ENCODE measurements at regions not wholly inside any gene's neighbourhood (a gene's known extent, or its start where the extent isn't known, plus 50 kb on each side); places are given as distances from the start of the nearest gene placed in this dataset.

DNA sequence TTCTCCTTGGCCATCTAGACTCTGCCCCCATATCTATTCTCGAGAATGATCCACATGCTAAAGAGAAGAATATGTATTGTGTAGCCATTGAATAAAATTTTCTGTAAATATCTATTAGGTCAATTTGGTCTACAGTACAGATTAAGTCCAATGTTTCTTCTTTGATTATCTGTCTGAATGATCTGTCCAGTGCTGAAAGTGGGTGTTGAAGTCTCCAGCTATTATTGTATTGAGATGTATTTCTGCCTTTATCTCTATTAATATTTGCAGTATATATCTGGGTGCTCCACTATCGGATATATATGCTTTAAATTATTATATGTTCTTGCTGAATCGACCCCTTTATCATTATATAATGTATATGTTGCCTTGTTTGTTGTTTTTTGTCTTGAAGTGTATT lies 384.9 kb upstream of the ROBO1 start:
- TF ChIP-seq, protein P1, sequence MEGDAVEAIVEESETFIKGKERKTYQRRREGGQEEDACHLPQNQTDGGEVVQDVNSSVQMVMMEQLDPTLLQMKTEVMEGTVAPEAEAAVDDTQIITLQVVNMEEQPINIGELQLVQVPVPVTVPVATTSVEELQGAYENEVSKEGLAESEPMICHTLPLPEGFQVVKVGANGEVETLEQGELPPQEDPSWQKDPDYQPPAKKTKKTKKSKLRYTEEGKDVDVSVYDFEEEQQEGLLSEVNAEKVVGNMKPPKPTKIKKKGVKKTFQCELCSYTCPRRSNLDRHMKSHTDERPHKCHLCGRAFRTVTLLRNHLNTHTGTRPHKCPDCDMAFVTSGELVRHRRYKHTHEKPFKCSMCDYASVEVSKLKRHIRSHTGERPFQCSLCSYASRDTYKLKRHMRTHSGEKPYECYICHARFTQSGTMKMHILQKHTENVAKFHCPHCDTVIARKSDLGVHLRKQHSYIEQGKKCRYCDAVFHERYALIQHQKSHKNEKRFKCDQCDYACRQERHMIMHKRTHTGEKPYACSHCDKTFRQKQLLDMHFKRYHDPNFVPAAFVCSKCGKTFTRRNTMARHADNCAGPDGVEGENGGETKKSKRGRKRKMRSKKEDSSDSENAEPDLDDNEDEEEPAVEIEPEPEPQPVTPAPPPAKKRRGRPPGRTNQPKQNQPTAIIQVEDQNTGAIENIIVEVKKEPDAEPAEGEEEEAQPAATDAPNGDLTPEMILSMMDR (IDR thresholded peaks at IDR 0.05; ENCODE audit: low read depth, low read length, missing control alignments) = no peak
- no peak for DNase-seq (ENCODE audit: extremely low read depth, low read depth)

DNA sequence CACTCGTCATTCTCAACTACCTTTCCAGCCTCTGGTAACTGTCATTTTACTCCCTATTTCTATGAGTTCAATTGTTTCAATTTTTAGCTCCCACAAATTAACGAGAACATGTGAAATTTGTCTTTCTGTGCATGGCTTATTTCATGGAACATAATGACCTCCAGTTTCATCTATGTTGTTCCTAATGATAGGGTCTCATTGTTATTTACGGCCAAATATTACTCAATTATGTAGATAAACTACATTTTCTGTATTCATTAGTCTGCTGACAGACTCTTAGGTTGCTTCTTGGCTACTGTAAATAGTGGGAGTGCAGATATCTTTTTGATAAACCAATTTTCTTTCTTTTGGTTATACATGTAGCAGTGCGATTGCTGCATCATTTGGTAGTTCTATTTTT lies 374.9 kb upstream of the ROBO1 start:
- DNase-seq (ENCODE audit: extremely low read depth, low read depth) = no peak
- TF ChIP-seq, protein P1 (IDR thresholded peaks at IDR 0.05; ENCODE audit: low read depth, low read length, missing control alignments) = no peak
- H3K4me3 ChIP-seq (replicated peaks; ENCODE audit: low read depth, low read length) = no peak overlapping the region

More for the DNA sequence above, 384.9 kb upstream of the ROBO1 start:
- no peak overlapping the region for H3K4me3 ChIP-seq (replicated peaks; ENCODE audit: low read depth, low read length)

DNA sequence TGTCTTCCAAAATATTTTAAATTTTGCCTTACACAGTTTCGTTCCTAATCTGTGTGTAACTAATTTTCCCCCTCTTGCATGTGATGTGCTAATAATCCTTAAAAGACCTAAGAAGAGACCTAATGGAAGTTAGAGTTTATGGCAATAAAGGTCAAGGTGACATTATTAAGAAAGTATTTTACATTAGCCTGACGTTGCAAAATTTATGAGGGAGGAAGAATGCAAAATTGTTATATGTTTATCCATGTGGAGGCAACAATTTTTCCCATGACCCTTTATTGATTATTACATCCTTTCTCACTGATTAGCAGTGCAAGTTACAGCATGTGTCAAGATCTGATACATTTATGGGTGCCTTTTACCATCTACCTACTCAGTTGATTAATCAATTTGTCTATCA lies 373.8 kb upstream of the ROBO1 start:
- DNase-seq (ENCODE audit: extremely low read depth, low read depth) = no peak
- TF ChIP-seq, protein P1 (IDR thresholded peaks at IDR 0.05; ENCODE audit: low read depth, low read length, missing control alignments) = no peak
- H3K4me3 ChIP-seq (replicated peaks; ENCODE audit: low read depth, low read length) = no peak overlapping the region

DNA sequence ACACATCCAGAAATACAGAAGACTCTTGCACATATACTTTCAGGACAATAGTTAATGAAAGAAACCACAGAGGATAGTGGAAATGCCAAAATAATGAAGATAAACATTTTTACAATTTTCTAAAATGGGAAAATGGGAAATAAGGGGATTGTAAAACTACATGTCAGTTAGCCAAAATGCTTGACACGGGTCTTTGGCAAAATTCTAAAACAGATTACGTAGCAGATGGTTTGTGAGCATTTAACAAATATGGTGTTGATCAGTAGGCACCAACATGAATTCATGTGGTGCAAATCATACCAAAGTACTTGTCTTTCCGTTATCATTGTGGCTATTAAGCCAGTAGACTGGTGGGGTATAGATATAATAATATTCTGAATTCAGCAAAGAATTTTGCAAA lies 348.5 kb upstream of the ROBO1 start:
- DNase-seq (ENCODE audit: extremely low read depth, low read depth) = no peak
- TF ChIP-seq, protein P1 (IDR thresholded peaks at IDR 0.05; ENCODE audit: low read depth, low read length, missing control alignments) = no peak
- H3K4me3 ChIP-seq (replicated peaks; ENCODE audit: low read depth, low read length) = no peak overlapping the region

DNA sequence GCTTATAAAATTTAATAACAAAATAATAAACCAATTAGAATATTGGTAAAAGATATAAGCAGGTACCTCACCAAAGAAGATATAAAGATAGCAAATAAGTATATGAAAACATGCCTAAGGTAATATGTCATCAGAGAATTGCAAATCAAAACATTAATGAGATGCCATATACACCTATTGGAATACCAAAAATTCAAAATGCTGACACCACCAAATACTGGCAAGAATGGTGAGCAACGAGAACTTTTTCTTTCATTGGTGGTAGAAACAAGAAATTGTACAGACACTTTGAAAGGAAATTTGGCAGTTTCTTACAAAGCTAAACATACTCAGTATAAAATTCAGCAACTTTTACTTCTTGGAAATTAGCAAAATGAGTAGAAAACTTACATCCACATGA lies 346.9 kb upstream of the ROBO1 start:
- H3K4me3 ChIP-seq (replicated peaks; ENCODE audit: low read depth, low read length) = no peak overlapping the region
- no peak for DNase-seq (ENCODE audit: extremely low read depth, low read depth)
- TF ChIP-seq, protein P1 (IDR thresholded peaks at IDR 0.05; ENCODE audit: low read depth, low read length, missing control alignments) = no peak

DNA sequence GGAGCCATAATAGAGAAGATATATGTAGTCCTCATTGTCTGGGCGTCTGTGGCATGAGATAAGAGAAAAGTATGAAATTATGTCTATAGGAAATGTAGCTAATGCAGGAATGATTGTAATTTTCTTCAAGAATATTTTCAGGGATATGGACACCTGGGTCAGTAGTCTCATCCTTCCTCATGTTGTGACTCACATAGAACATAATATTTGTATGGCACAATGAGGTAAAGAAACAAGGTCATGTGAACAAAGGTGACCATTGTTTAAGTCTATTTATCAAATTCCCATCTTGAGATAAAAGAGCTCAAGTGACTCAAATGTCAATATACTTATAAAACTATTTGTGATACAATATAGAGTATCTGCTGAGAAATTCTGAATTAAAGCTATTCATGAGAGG lies 345.5 kb upstream of the ROBO1 start:
- DNase-seq (ENCODE audit: extremely low read depth, low read depth) = no peak
- H3K4me3 ChIP-seq (replicated peaks; ENCODE audit: low read depth, low read length) = no peak overlapping the region
- TF ChIP-seq, protein P1 (IDR thresholded peaks at IDR 0.05; ENCODE audit: low read depth, low read length, missing control alignments) = no peak

DNA sequence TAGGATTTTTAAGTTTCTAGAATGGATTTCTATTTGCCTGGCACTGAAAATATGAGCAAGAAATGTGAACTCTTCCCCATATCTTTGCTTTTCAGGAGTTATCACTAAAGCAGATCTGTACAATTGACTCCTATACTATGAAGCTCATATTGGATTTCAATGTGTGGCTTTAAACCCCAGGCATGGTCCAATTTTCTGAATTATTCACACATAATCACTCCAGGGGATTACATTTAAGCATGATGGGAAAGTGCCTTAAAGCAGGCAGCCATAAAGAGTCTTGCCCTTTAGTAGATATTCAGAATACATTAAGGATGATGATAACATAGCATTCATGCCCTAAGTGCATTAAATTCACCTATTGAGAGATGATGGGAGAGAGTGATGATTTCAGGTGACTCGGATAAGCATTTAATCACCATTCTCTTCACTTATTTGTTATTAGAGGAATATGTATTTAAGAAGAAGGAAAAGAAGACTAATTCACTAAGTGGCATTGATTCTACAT lies 331.8 kb upstream of the ROBO1 start:
- DNase-seq (ENCODE audit: extremely low read depth, low read depth) = no peak
- TF ChIP-seq, protein P1 (IDR thresholded peaks at IDR 0.05; ENCODE audit: low read depth, low read length, missing control alignments) = no peak
- no peak overlapping the region for H3K4me3 ChIP-seq (replicated peaks; ENCODE audit: low read depth, low read length)
